Kasumi-1 (cell line): ENCODE measurements at regions not wholly inside any gene's neighbourhood (a gene's known extent, or its start where the extent isn't known, plus 50 kb on each side); places are given as distances from the start of the nearest gene placed in this dataset.
A peak's percentile ranks its signal among the peaks of the same experiment; 100 is the strongest.
"Not testable (repeated sequence)": the region's sequence is repeated elsewhere in the genome, so short reads cannot be mapped to it uniquely, and the experiment has no call there.

ENCODE experiments used
- DNase-seq, 2 experiments: peaks; one replicate each; lab custom pipeline; 2025; lab: John Stamatoyannopoulos, UW

DNA sequence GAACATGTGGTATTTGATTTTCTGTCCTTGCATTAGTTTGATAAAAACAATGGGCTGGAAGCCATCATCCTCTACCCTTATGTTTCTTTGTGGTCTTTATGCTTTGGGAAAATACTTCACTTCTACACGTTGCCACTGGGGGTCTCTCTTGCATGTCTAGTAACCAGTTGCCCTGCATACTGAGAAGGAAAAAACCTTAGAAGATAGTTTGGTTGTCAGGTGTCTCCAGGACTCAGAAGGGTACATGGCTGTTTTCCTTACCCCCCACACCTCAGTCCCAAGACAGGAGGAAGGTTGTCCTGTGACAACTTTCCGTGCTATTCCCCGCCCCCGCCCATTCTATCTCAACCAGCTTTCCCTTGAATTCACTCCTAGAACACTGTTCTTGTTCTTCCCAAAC is 62.1 kb upstream of the LANCL3 start:
- DNase-seq: peak in 1 of 2 experiments; percentile 5

DNA sequence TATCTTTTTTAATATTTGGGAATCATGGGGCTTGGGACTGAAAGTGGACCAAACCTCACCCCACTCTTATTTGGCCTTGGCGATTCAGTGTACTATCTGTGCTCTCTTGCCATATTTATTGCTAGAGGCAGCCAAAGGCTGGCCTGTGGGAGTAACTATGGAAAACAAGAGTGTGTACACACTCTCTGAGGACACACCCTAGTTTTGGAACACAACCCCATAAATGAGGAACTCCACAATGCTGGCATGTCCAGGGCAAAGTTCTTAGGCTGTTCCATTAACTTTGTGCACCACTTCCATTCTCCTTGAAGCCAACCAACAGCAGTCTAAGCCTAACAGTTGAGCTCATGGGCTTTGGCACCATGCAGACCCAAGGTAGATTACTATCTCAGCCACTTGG is 54.9 kb upstream of the LANCL3 start:
- DNase-seq: not testable (repeated sequence)

DNA sequence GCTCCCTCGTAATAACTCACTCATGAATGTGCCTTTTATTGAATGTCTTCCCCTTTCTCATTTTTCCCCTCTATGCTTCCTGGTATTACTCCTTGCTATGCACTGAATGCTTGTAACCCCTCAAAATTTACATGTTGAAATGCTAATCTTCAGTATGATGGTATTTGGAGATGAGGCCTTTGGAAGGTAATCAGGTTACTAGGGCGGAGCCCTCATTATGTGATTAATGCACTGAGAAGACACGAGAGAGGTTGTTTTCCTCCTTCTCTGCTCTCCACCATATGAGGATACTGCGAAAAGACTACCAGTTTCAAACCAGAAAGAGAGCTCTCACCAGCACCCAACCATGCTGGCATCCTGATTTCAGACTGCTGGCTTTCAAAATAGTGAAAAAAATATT is 52.2 kb upstream of the LANCL3 start:
- DNase-seq: not testable (repeated sequence)

DNA sequence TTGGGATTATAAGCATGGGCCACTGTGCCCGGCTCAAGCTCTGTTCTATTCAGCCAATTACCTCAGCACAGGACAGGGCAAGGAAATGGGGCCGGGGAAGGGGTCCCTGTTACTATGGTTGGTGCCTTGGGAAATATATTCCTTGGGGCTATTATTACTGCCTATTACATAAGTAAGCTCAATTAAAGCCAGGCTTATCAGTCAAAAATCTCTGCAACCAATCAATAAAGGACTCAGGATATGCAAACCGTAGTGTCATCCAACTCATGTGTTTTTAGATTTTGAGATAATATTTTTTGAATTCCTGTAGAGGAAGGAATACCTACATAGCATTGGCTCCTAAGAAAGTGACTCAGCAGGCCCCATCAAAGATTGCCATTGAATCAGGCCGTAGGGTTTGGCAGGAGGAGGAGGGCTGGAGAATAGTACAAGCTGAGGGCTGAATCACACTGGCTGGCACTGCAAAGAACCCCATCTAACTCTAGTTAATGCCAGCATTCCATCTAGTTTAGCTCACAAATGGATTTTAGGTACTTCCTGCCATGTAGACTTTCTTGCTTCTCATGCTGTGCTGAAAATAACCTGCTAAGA is 50.5 kb upstream of the LANCL3 start:
- not testable (repeated sequence) for DNase-seq
